ENCODE measurements at regions not wholly inside any gene's neighbourhood (a gene's known extent, or its start where the extent isn't known, plus 50 kb on each side); places are given as distances from the start of the nearest gene placed in this dataset.

GRCh38 chr7:41517771-41518170 lies 185.1 kb downstream of the INHBA start:
- no peak for DNase-seq

DNA sequence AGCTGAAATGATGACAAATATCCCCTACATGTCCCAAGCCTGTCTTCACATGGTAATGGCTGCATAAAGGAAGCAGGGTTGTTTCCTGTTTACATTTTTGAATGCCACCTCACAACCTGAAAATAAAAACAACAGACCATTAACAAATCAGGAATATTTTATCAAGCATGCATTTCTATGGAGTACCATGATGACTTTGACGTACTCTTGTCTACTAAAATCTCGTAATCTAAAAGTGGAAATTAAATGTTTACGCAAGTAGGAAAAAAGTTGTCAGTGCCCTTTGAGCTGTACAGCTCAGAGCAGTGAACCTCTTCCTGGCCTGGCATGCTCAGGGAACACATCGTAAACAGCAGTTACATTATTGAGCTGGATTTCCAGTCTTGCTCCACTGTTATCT lies 194.1 kb downstream of the INHBA start:
- DNase-seq, result no peak

DNA sequence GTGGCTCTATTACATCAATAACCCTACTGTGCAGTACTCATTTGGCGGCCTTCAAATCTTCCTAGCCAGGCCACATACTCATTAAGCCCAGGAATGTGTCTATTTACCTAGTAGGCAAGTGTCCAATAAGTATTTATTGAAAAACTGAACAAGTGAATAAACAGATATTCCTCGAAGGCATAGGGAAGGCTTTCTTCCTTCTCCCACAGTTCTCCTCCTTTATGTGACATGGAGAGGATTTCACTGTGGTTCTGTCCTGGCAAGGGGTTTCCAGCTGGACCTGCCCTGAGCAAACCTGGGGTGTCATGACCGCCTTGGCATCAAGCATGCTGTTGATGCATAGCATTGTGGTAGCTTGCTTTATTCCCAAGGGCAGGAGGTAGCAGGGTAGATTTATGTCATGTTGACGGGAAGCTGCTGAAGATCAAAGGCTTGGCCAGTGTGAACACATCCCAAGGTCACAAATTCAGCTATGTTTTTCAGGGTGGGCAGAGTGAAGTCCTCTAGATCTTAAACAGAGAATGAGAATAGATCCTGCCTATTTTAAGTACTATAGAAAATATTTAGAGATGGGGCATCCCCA lies 195.1 kb downstream of the INHBA start:
- DNase-seq, result no peak

DNA sequence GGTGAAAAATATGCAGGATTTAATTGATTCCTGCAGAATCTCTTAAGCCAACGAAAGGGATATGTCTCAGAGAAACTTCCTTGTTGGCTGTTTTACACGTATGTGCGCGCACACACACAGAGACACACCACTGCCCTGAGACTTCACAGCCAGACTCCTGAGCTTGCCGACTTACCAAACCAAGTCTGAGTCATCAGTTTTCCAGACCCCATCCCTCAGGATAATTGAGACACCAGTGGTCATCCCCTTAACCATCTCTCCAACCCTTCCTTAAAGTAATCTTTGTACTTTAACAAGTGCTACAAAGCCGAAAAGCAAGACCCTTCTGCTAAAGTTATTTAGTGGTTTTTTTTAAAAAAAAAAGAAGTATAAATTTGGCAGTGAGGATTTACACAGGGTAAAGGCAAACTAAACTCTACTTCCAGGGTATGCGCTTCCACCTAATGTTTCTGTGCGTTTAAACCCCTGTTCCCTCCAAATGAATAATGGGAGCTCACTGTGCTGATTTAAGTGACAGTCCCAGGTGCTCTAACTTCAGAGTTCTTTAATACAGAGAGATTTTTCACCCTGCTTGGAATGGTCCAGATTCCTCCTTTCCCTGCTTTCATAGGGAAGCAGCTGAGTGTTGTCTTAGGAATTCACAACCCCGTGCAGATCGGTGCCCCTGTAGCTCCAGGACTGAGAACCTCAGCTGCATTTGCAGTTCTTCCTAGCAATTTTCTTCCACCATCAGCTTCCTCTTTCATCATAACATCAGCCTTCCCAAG lies 198.5 kb downstream of the INHBA start:
- DNase-seq, result no peak

- DNase-seq, result no peak
These were observed 199.5 kb downstream of the INHBA start for GRCh38 chr7:41503438-41503837.

DNA sequence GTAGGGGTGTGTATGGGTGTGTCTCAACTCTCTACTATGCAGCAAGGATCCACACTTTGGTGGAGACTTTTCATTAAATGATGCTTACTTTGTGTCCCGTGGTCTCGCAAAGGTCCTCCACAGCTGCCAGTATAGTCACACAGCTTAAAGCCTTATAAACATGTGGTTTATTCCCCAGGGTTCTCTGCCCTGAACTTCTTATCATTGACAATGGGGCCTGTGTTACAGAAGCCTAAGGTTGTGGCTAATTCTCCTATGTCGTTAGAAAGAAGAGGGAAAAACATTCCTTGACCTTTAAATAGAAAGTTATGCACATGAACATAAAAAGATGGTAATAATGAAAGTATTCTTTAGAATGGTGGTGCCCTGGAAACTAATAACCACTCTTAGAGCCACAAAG lies 201.4 kb downstream of the INHBA start:
- DNase-seq, result no peak

GRCh38 chr7:41501006-41501405 lies 201.9 kb downstream of the INHBA start:
- no peak for DNase-seq

GRCh38 chr7:41492603-41493002 lies 210.3 kb downstream of the INHBA start:
- DNase-seq, result no peak

GRCh38 chr7:41491883-41492471 lies 210.9 kb downstream of the INHBA start:
- no peak for DNase-seq

- DNase-seq, result no peak
These were observed 211.6 kb downstream of the INHBA start for GRCh38 chr7:41491308-41491707.

GRCh38 chr7:41489885-41490284 lies 213.0 kb downstream of the INHBA start:
- DNase-seq, result no peak

DNA sequence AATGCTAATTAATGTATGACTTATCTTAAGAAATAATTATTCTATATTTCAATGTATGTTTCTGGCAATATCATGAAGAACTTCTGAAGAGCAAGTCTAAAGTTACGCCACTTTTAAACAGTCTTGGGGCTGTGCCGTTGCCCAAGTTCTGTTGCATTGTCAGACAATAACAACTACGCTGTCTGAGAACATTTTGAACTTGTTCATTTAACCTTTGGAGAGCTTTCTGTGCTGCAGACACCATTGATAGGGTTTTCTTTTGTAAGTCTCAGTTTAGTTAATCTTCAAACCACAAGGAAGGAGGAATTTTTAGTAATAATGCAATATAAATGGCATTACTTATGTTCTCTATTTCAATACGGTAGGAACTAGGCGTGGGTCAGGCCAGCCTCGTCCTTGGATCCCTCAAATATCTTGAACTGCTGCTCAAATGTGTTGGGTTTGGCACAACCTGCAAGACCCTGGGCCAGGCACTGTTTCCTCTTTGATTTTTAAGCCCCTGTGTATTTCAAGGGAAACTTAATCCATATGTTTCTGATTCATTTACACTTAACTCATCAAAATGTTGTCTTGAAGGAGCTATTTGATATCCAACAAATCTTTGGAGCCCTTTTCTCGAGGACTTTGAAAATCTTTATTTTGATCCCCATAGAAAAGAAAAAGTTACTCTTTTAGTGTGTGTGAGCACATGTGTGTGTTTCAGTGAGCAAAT lies 215.5 kb downstream of the INHBA start:
- no peak for DNase-seq

GRCh38 chr7:41481353-41481752 lies 221.5 kb downstream of the INHBA start:
- DNase-seq, result no peak

DNA sequence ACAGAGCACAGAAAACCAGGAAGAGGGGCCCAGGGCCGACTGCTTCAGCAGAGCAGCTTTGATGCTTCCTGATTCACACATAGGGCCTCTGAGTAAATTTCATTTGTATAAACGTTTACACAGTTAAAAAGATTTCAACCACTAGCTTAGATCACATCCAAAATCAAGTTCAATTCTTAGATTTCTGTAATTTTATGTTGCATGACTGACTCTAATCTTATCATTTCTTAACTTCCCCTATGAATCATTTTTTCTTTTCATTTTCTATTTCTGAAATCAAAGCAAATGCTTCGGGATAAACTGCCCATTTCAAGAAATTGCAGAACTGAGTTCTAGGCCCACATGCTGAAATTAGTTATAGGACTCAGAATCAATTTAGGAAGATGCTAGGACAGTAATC lies 224.7 kb downstream of the INHBA start:
- no peak for DNase-seq

- no peak for DNase-seq
These were observed 226.5 kb downstream of the INHBA start for GRCh38 chr7:41476460-41476803.

DNA sequence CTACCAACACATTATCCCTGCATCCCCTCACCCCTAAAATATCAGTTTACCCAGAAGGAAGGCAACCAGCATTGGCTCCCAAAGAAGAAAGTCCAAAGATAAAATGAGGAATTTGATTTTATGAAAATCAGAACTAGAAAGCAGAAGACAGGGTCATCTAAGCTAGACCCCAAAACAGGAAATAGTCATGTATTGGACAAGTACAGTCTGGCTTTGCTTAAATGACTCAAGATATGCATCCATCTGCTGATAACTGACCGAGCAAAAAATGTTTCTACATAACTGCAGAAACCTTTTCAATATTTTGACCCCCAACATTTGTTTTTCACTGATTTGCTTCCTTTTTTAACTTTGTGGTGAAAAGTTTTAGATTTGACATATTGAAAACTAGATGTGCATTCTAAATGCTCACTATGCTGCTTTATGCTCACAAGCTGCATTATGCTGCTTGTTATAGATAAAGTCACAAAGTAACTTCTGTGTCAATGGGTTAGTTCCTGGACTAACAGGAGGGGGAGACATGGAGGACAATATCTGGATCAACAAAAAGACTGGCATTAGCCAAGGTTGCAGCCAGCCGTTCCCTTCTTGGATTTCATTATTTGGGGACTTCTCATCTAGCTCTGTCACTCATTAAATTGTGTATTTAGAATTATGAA lies 227.0 kb downstream of the INHBA start:
- DNase-seq, result no peak

GRCh38 chr7:41472427-41473125 lies 230.3 kb downstream of the INHBA start:
- no peak for DNase-seq

DNA sequence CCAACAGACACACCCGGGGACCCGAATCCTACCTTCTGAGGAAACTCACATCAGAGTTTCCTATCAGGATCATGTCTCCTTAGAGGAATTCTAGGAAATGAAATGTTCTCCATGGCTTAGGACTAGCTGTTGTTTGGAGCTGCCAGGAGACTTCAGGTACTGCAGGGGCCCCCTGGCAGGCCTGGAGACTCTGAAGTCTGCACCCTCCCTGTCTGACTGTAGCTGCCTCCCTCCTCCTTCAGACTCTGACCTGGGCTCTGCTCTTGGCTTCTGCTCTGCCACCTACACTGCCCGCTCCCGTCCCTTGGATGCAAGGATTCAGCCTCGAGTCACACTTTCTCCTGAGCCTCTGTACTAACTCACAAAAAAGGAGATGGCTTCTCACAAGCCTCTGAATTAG lies 232.8 kb downstream of the INHBA start:
- no peak for DNase-seq

GRCh38 chr7:41467596-41467995 lies 235.3 kb downstream of the INHBA start:
- no peak for DNase-seq

GRCh38 chr7:41466760-41467384 lies 236.0 kb downstream of the INHBA start:
- DNase-seq, result no peak

DNA sequence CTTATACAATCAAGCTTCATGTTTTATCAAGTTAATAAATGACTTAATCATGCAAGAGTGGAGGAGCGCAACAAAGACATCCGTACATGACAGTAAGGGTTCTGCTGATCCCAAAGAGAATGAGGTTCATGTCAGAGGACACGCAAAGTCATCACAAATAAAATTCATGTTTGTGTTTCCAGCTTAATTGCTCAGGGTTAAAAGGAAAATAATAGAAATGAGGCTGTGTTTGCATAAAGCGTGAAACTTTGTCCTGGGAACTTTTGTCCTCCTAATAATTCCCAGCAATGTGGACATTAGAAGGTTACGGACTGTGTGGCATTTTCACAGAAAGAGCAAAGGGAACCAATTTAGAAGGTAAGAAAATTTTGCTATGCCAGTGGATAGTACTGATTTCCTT lies 237.3 kb downstream of the INHBA start:
- DNase-seq, result no peak

DNA sequence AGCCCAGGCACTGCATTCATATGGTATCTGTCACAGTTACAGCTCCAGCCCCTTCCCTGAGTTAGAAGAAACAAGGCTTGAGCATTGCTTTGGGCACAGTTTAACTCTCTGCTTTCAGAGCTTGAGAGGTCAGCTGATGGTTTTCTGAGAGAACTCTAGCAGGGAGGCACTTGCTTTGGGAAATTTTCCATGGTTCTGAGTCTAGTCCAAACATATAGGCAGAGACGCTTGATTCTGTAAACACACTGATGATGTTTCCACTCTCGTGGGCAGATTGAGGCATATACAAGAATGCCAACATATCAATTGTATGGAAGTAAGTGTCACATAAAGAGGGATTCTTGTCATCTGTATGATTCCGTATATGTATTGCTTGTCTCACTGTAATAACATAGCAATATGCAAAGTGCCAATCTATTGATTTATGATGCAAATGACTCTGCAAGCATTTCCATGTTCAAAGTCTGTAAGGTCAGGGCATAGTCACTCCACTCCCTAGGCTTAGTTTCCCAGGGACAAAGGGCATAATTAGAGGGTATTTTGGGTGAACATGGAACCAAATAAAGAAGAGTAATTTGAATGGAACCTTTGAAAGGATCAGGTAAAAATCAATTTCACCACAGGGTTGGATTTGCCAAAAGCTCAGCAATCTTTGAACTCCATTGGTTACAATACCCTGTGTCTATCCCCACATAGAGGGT lies 239.0 kb downstream of the INHBA start:
- DNase-seq, result no peak
